ENCODE measurements at regions not wholly inside any gene's neighbourhood (a gene's known extent, or its start where the extent isn't known, plus 50 kb on each side); places are given as distances from the start of the nearest gene placed in this dataset.

GRCh38 chr5:22928821-22929482 lies 75.8 kb upstream of the CDH12 start:
- no peak overlapping the region for H3K27ac ChIP-seq
- H3K4me1 ChIP-seq: no peaks in the 10 kb centered on the region
- peaks cover 0 to 3% of the 10 kb centered on the region in 2 donors for H3K27me3 ChIP-seq
- TF ChIP-seq, protein P1, sequence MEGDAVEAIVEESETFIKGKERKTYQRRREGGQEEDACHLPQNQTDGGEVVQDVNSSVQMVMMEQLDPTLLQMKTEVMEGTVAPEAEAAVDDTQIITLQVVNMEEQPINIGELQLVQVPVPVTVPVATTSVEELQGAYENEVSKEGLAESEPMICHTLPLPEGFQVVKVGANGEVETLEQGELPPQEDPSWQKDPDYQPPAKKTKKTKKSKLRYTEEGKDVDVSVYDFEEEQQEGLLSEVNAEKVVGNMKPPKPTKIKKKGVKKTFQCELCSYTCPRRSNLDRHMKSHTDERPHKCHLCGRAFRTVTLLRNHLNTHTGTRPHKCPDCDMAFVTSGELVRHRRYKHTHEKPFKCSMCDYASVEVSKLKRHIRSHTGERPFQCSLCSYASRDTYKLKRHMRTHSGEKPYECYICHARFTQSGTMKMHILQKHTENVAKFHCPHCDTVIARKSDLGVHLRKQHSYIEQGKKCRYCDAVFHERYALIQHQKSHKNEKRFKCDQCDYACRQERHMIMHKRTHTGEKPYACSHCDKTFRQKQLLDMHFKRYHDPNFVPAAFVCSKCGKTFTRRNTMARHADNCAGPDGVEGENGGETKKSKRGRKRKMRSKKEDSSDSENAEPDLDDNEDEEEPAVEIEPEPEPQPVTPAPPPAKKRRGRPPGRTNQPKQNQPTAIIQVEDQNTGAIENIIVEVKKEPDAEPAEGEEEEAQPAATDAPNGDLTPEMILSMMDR (IDR thresholded peaks at IDR 0.05): no peak
- no peak overlapping the region for H3K4me3 ChIP-seq
- no peak for DNase-seq (ENCODE audit: low spot score)
- H3K9me3 ChIP-seq: peaks cover 0 to 14% of the 10 kb centered on the region in 2 donors
- no peaks in the 10 kb centered on the region for H3K36me3 ChIP-seq

- DNase-seq (ENCODE audit: low spot score): no peak
- H3K27ac ChIP-seq: no peak overlapping the region
- peaks cover 0 to 14% of the 10 kb centered on the region in 2 donors for H3K9me3 ChIP-seq
- H3K27me3 ChIP-seq: peaks cover 0 to 3% of the 10 kb centered on the region in 2 donors
- no peak overlapping the region for H3K4me3 ChIP-seq
- no peaks in the 10 kb centered on the region for H3K4me1 ChIP-seq
- no peaks in the 10 kb centered on the region for H3K36me3 ChIP-seq
- TF ChIP-seq, protein P1 (IDR thresholded peaks at IDR 0.05): no peak
These were observed 73.4 kb upstream of the CDH12 start for GRCh38 chr5:22926574-22926973.

DNA sequence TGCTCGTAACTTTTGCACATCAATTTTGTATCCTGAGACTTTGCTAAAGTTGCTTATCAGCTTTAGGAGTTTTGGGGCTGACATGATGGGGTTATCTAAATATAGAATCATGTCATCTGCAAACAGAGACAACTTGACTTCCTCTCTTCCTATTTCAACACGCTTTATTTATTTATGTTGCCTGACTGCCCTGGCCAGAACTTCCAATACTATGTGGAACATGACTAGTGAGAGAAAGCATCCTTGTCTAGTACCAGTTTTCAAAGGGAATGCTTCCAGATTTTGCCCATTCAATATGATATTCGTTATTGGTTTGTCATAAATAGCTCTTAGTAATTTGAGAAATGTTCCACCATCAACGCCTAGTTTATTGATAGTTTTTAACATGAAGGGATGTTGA lies 65.4 kb upstream of the CDH12 start:
- TF ChIP-seq, protein P1 (IDR thresholded peaks at IDR 0.05): no peak
- no peaks in the 10 kb centered on the region for H3K36me3 ChIP-seq

DNA sequence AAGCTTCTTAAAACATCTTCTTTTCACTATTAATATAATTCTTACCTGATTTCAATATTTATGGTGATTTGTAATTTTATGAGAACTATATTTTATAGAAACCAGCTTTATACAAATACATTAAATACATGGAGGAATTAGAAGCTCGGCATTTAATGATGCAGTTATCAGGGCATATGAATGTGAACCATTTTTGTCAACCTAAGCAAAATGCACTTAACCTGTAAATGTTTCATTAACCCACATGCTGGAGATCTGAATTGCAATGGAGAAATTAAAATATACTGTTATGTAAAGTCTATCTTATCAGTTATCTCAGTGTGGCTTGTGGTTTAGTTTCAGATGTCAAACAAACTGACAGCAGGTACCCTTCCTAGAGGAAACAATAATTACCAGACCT lies 63.2 kb upstream of the CDH12 start:
- H3K36me3 ChIP-seq: no peaks in the 10 kb centered on the region
- H3K4me1 ChIP-seq: no peaks in the 10 kb centered on the region
- no peaks in the 10 kb centered on the region for H3K27me3 ChIP-seq
- no peak overlapping the region for H3K4me3 ChIP-seq
- TF ChIP-seq, protein P1 (IDR thresholded peaks at IDR 0.05): no peak
- DNase-seq (ENCODE audit: low spot score): no peak
- no peak overlapping the region for H3K27ac ChIP-seq
- H3K9me3 ChIP-seq: no peaks in the 10 kb centered on the region

More for the DNA sequence above, 65.4 kb upstream of the CDH12 start:
- Histone ChIP-seq H3K27me3 (no peaks in the 10 kb centered on the region), H3K9me3 (no peaks in the 10 kb centered on the region), H3K27ac (no peak overlapping the region), H3K4me1 (no peaks in the 10 kb centered on the region), H3K4me3 (no peak overlapping the region)
- DNase-seq (ENCODE audit: low spot score): no peak

- TF ChIP-seq, protein P1 (IDR thresholded peaks at IDR 0.05): no peak
- Histone ChIP-seq H3K36me3 (no peaks in the 10 kb centered on the region), H3K9me3 (no peaks in the 10 kb centered on the region), H3K4me1 (no peaks in the 10 kb centered on the region), H3K4me3 (no peak overlapping the region), H3K27ac (no peak overlapping the region), H3K27me3 (no peaks in the 10 kb centered on the region)
- no peak for DNase-seq (ENCODE audit: low spot score)
These were observed 57.9 kb upstream of the CDH12 start for GRCh38 chr5:22911019-22911418.

DNA sequence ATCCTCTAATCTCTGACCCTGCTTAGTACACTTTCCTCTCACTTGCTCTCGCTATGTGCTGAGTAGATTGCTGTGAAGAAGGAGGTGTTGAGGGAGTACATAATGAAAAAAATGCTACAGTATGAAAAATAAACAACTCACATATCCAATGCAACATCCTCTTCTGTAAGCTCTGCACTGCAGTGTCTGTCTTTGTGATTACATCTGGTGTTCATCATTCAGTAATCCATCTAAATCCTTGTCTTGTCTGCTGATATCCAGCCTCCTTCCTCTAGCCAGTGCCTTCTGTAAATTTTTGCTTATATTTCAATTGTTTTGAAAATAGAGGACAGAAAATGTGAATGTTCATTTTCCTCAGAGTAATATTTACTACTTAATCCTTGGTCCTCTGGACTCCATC lies 57.4 kb upstream of the CDH12 start:
- Histone ChIP-seq H3K36me3 (no peaks in the 10 kb centered on the region), H3K27ac (no peak overlapping the region), H3K4me3 (no peak overlapping the region), H3K27me3 (no peaks in the 10 kb centered on the region), H3K4me1 (no peaks in the 10 kb centered on the region), H3K9me3 (no peaks in the 10 kb centered on the region)
- DNase-seq (ENCODE audit: low spot score): no peak
- TF ChIP-seq, protein P1 (IDR thresholded peaks at IDR 0.05): no peak
